ENCODE measurements at regions not wholly inside any gene's neighbourhood (a gene's known extent, or its start where the extent isn't known, plus 50 kb on each side); places are given as distances from the start of the nearest gene placed in this dataset.

GRCh38 chr11:134519788-134520187 lies 107.7 kb upstream of the B3GAT1 start:
- Mint-ChIP-seq H3K27me3 (ENCODE audit: low read depth, unreplicated experiment) (peaks cover 63% of the 10 kb centered on the region), H3K9me3 (ENCODE audit: unreplicated experiment) (peaks cover 2% of the 10 kb centered on the region), H3K27ac (ENCODE audit: unreplicated experiment) (no peak overlapping the region), H3K4me3 (ENCODE audit: unreplicated experiment) (no peak overlapping the region), H3K4me1 (ENCODE audit: low read depth, unreplicated experiment) (no peaks in the 10 kb centered on the region), H3K36me3 (ENCODE audit: low read depth, unreplicated experiment) (peaks cover 3% of the 10 kb centered on the region)
- Histone ChIP-seq H3K4me3 (ENCODE audit: insufficient read depth, low read depth, low read length) (no peak overlapping the region), H3K27ac (ENCODE audit: low read depth, low read length) (no peak overlapping the region), H4K20me1 (ENCODE audit: insufficient read depth, low read length) (no peaks in the 10 kb centered on the region), H2AFZ (ENCODE audit: low read depth, low read length) (no peak overlapping the region), H3K27me3 (ENCODE audit: insufficient read depth, low read length) (no peaks in the 10 kb centered on the region), H3K36me3 (ENCODE audit: insufficient read depth, low read length) (no peaks in the 10 kb centered on the region), H3K79me2 (ENCODE audit: insufficient read depth, low read length) (no peaks in the 10 kb centered on the region), H3K4me2 (ENCODE audit: low read length) (no peak overlapping the region), H3K4me1 (ENCODE audit: insufficient read depth, low read length) (no peaks in the 10 kb centered on the region), H3K9ac (ENCODE audit: low read length) (no peak overlapping the region), H3K9me3 (ENCODE audit: insufficient read depth, low read depth, low read length) (peaks cover 4% of the 10 kb centered on the region)
- no peak for FAIRE-seq
- DNase-seq (ENCODE audit: low read depth) = no peak
- TF ChIP-seq CTCF (IDR thresholded peaks at IDR 0.05; ENCODE audit: insufficient read depth, low read depth, low read length) = no peak
- TF ChIP-seq EZH2 (IDR thresholded peaks at IDR 0.05; ENCODE audit: insufficient read depth, low read length) = no peak

GRCh38 chr11:134519390-134519750 lies 107.3 kb upstream of the B3GAT1 start:
- H3K4me1 ChIP-seq (ENCODE audit: insufficient read depth, low read length) = no peaks in the 10 kb centered on the region
- no peak for FAIRE-seq

More at GRCh38 chr11:134519390-134519750, 107.3 kb upstream of the B3GAT1 start:
- no peaks in the 10 kb centered on the region for H4K20me1 ChIP-seq (ENCODE audit: insufficient read depth, low read length)
- no peaks in the 10 kb centered on the region for H3K79me2 ChIP-seq (ENCODE audit: insufficient read depth, low read length)
- H3K36me3 ChIP-seq (ENCODE audit: insufficient read depth, low read length) = no peaks in the 10 kb centered on the region
- H3K4me3 ChIP-seq (ENCODE audit: insufficient read depth, low read depth, low read length) = no peak overlapping the region
- Mint-ChIP-seq H3K4me1 (ENCODE audit: low read depth, unreplicated experiment) (no peaks in the 10 kb centered on the region), H3K9me3 (ENCODE audit: unreplicated experiment) (peaks cover 2% of the 10 kb centered on the region), H3K27ac (ENCODE audit: unreplicated experiment) (no peak overlapping the region), H3K27me3 (ENCODE audit: low read depth, unreplicated experiment) (peaks cover 65% of the 10 kb centered on the region), H3K36me3 (ENCODE audit: low read depth, unreplicated experiment) (peaks cover 3% of the 10 kb centered on the region), H3K4me3 (ENCODE audit: unreplicated experiment) (no peak overlapping the region)
- H3K27me3 ChIP-seq (ENCODE audit: insufficient read depth, low read length) = no peaks in the 10 kb centered on the region
- peaks cover 4% of the 10 kb centered on the region for H3K9me3 ChIP-seq (ENCODE audit: insufficient read depth, low read depth, low read length)
- H3K4me2 ChIP-seq (ENCODE audit: low read length) = no peak overlapping the region
- no peak overlapping the region for H3K27ac ChIP-seq (ENCODE audit: low read depth, low read length)
- H2AFZ ChIP-seq (ENCODE audit: low read depth, low read length) = no peak overlapping the region
- TF ChIP-seq EZH2 (IDR thresholded peaks at IDR 0.05; ENCODE audit: insufficient read depth, low read length) (no peak), CTCF (IDR thresholded peaks at IDR 0.05; ENCODE audit: insufficient read depth, low read depth, low read length) (no peak)
- DNase-seq (ENCODE audit: low read depth) = no peak
- H3K9ac ChIP-seq (ENCODE audit: low read length) = no peak overlapping the region

Measured in astrocyte (in vitro differentiated cells and primary cell).